Right renal cortex interstitium (tissue), 3 donors: ENCODE measurements at regions not wholly inside any gene's neighbourhood (a gene's known extent, or its start where the extent isn't known, plus 50 kb on each side); places are given as distances from the start of the nearest gene placed in this dataset.

ENCODE experiments used
- DNase-seq, 3 donors: peaks; one replicate each; pipeline ENCODE4 v3.0.0-alpha.2; 2013; ENCODE audit warnings: low read depth in 3 of 3, low spot score in 2 of 3

DNA sequence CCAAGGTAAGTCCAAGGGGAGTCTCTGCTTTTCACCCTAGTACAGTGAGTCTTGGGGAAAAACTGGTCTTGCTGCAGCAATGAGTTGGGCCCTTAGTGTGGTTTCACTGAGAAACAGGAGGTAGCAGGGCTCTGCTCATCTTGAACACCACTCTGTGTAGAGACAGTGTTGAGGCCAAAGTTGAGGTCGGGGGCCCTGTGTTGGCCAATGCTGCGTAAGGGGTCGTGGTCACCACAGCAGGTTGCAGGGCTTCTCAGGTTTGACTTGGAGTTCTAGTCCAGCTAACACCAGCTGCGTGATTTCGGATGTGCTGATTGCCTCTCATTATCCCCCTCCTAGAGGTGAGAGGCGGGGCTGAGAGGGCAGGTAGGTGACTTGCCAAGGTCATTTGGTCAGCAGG lies 807.5 kb downstream of the VRK1 start:
- no peak for DNase-seq

DNA sequence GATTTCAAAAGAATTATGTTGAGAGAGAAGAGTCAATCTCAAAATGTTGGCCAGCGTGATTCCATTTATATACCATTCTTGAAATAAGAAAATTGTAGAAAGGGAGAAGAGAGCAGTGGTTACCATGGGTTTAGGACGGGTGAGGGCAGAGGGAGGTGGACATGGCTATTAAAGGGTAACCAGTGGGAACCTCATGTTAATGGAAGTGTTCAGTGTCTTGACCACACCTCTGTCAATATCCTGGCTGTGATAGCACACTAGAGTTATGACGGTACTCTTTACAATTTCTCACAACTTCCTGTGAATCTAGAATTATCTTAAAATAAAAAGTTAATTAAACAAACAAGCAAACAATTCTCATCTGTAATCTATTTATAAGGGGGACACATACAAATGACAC lies 821.2 kb downstream of the VRK1 start:
- DNase-seq: no peak

DNA sequence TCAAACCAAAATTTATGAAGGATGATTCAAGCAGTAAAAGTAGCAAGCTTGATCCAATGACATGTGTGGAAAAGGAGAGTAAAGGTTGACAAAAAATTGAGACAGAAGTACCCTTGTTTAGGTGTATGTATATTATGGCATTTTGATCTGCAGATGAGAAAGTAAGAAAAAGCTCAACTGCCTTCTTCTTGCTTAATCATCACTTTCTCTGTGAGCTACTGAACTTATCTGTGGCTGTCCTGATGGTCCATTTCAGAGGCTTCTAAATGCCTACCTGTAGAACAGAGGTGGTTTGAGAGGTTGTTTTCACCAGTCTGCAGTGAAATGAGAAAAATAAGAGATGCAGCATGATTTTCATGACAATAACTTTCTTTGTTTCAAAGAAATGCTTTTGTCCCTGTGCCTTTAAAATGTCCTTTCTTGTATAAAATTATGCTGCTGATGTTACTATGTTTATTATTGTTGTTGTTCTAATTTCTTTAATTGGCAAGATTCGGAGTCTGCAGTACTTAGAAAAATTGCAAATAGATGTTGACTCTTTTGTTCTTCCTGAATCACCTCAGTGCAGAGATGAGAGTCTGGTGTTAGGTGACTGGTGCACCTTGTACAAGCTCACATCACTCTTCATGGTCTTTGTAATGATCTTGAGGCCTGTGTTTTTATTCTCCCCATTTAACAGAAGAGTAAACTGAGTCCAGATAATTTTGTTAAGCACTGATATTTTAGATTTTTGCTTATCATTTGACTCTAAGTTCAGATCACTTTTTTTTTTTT lies 821.9 kb downstream of the VRK1 start:
- DNase-seq: no peak

DNA sequence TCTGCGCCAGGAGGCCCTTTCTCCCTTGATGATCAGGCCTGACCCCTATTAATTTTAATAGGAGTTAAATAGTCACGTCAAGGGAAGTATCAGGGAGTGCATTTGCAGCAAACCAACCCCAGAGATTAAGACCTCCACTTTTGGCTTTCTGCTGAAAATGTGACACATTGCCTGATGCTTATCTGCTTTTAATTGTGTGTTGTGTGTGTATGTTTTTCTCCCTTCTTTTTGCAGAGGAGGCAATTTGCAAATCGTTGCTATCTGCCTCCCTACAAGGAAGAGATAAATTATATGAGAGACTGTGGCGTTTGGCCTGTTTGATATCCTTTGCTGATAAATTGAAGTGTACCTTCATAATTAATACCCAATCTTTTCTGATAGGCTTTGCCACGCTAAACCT lies 822.9 kb downstream of the VRK1 start:
- no peak for DNase-seq

DNA sequence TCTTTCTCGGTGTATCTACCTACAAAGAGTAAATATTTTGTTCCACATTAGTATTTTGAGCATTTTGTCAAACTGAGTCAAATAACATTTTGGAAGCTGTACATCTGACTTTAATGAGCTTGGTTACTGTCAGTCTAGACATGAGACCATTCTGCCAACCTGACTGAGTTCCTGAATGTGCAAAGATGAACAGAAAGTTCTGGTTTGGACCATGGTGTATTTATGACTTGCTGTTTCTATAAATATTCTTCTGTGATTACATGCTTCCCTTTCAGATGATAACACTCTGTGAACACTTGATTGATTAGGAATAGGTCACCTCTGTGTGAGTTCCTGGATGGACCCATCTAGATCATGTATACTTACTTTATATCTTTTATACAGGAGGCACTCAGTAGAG lies 827.8 kb downstream of the VRK1 start:
- no peak for DNase-seq

DNA sequence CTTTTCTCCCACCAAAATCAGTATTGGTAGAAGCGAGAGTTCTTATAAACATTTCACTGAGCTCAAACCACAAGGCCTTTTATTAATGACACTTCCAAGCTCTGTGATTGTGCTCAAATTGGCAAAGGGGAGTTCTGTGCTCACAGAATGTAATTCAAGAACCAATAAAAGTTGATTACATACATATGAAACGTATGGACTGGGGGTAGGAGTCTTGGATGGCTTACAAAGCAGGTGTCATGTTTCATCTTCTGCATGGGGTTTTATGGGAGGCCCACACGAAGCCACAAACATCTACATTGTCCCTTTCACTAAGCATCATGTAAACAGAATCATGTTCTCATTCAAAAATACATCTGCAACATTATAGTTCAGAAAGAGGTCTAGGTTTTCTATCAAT lies 828.3 kb downstream of the VRK1 start:
- DNase-seq: no peak

DNA sequence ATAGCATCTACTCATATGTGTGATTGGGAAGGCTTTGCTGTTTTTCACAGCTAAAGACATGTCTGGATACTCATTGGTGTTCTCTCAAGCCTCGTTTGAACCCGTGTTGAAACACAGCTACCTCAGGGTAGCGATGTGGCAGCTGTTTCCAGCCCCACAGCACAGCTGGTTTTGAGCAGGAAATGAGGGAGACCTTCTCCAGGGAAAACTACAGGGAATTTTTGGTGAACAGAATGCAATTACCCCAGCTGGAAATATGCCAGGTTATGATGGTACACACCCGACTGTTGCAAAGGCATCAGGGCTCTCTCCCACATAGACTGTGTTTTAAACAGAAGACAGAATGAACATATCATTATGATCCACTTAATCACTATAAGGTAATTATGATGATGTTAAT lies 828.9 kb downstream of the VRK1 start:
- DNase-seq: no peak

DNA sequence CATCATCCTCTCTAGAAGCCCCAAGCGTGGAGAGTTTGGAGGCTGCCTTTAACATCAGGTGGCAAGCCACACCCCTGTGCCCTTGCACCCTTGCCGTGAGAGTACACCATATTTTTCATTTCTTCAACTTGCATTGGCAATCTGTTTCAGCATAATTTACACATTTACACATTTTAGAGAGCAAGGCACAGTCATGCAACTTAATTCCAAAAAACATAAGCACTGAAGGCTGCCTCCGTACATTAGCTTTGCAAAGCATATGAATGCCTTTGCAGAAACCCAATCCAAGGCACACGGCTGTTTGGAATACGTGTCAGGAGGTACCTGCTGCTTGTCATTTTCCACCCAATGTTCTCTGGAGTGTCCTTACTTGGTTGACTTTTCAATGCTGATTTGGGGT lies 833.1 kb downstream of the VRK1 start:
- DNase-seq: no peak

DNA sequence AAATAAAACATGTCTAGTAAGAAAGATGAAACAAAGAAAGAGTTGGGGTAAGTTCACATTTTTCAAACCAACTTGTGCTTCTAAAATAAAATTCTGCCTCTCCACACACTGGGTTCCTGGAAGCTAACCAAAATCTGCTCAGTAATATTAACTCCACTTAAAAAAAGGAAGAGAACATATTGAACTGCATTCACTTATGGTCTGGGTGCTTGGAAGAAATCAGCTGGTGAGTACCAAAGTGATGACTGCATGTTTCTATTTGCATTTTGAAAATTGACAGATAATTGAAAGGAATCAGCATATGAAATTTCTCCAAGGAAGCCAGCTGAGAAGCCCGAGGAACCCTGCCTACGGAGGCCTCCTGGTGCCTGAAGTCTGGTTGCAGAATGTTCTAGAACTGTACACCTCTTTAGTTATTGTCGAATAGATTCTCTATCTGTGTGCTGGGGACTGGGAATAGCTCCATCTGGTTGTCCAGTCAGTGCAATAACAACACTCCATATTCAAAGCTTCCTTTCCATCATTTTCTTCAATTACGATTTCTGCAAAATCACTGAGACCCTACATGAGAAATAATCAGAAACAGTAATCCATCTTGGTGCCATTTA lies 836.1 kb downstream of the VRK1 start:
- DNase-seq: no peak

DNA sequence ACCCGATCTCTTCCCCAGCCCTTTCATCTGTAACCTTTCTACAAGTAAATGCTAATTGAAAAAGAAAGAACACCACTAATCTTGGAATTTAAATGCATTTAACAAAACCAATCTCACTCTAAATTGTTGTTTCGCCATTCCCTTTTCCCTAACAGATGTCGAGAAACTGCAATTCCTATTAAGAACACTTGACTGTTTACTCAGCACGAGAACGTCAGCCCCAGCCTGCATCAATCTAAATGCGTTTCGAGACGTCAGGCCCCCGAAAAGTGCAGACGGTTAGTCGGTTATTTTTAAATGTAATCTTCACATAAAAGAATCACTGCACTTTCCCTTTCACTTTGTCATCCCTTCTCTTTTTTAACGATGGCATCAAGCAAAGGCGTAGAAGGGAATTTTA lies 837.6 kb downstream of the VRK1 start:
- DNase-seq: peak in 1 of 3 donors; percentile 24

DNA sequence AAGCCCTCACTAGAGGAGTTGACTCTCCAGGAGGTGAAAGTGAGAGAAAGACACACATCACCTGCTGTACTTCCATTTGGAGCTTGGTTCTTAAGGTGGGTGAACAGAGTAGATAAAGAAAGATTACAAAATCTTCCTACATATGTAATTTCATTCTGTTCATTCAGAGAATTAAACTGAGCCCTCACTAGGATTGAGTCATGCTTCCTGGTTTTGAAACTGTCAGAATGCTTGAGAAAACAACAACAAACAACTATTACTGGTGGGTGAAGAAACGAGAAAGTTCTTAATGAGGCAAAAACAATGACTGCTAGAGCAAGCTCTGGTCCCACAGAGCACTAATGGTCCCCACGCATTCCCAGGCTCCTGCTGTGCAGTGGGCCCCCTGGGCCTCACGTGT lies 841.7 kb downstream of the VRK1 start:
- no peak for DNase-seq

DNA sequence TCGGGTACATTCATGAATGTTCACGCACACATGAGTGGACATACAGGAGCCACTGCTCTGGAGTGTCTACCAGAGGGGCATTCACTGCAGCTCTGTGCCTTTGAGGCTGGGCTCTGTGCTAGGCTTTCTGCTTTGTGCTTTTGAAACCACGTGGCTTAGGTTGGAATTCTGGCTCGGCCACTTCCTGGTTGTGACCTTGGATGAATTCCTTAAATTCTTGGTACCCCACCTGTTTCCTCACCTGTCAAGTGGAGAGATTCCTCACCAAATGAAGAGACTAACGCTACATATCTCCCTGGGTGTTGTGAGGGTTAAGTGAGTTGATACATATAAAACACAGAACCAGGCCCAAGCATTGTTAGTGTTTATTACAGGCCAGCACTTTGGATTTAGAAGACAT lies 842.8 kb downstream of the VRK1 start:
- DNase-seq: no peak

DNA sequence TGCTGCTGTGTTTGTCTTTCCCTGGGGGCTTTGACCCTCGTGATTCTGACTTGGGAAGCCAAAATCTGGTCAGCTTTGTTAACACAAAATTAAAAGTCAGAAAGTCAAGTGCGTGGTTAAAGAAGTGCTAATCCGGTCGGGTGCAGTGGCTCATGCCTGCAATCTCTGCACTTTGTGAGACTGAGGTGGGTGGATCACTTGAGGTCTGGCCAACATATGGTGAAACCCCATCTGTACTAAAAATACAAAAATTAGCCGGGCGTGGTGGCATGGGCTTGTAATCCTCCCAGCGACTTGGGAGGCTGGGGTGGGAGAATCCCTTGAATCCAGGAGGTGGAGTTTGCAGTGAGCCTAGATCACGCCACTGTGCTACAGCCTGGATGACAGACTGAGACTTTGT lies 844.6 kb downstream of the VRK1 start:
- DNase-seq: no peak

DNA sequence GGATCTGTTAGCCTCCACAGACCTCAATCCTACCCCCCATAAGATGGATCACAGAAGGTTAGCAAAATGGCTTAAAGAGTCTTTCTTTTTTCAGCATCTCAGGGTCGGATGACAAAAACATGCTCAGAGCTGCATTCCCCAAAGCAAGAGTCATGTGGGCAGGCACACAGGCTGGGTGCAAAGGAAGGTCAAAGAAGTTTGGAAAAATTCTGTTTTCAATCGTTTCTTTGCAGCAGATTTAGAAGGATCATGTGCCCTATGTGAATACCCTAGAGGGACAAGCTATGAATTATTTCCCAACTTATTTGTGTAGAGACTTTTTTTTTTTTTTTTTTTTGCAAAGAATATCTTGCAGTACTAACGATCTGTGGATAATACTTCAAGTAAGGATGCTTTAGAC lies 845.4 kb downstream of the VRK1 start:
- DNase-seq: no peak

DNA sequence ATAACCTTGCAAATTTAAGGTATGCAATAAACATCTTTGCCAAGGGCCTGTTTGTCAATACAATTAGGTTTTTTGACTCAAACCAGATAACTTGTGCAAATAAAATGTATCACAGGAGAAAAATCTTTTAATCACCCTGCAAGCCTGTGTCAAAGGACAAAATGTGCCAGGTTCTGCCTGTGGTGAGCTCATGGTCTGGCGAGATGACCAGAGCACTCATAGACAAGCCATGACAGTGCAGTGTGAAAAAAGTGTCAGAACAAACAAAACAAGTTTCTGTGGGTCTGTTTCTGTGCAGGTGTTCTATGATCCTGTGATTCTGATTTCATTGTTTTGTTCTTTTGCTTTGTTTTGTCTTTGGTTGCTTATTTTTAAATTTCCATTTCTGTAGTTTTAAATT lies 847.2 kb downstream of the VRK1 start:
- no peak for DNase-seq

DNA sequence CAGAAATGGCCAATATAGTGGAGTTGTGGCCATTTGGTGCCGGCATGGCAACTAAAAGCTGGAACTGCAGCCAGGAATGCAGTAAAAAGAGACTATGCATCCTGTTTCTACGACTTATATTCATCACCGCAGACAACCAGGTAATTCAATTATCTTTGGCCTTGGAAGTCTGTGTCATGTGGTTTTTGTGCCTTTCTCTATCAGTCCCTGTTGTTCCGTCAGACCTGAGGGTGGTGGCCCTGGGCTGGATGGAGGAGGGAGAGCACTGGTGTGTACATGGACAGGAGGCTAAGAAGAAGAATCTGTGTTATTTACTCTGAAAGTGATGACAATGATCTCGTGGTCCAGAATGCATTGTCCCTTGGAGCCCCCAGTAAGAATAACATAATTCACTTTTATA lies 852.6 kb downstream of the VRK1 start:
- DNase-seq: no peak

DNA sequence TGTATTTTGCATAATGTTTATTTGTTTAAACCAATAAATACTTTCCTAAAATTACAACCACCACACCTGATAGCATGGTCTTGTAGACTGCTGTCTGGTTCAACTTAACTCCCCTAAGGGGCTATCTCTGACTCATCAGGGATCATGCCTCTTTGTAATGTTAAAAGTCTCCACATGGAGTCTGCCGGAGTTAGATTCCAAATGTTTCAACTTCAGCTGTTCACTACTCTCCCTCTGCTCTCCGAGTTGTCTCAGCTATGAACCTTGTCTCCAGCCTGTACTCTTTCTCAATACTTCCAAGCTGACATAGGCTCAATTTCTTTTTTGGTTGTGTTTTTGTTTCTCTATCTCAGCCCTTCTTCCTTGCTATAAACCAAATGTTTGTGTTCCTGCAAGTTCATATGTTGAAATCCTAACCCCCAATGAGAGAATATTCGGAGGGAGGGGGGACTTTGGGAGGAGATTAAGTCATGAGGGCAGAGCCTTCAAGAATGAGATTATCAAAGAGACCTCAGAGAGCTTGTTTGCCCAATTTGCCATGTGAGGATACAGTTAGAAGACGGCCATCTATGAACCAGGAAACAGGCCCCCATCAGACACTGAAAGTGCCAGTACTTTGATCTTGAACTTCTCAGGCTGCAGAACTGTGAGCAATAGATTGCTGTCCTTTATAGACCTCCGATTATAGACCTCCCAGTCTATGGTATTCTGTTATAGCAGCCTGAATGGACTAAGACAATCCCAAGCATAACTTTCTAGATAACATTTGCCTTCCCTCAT lies 858.2 kb downstream of the VRK1 start:
- DNase-seq: no peak

DNA sequence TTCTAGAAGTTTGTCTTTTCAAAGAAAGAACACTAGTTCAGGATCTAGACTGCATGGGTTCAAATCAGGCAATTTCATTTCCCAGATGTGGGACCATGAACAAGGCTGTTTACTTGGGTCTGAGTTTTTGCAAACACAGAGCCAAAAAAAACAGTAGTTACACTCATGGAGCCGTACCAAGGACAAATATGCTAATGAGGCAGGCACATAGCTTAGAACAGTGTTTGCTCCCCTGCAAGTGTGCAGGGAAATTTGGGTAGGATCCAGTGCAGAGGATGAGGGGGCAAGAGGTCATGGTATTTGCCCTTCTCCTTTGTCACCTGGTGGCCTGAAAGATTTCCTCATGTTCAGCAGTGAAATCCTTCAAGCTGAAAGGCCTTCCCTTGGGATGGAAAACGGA lies 860.4 kb downstream of the VRK1 start:
- no peak for DNase-seq

DNA sequence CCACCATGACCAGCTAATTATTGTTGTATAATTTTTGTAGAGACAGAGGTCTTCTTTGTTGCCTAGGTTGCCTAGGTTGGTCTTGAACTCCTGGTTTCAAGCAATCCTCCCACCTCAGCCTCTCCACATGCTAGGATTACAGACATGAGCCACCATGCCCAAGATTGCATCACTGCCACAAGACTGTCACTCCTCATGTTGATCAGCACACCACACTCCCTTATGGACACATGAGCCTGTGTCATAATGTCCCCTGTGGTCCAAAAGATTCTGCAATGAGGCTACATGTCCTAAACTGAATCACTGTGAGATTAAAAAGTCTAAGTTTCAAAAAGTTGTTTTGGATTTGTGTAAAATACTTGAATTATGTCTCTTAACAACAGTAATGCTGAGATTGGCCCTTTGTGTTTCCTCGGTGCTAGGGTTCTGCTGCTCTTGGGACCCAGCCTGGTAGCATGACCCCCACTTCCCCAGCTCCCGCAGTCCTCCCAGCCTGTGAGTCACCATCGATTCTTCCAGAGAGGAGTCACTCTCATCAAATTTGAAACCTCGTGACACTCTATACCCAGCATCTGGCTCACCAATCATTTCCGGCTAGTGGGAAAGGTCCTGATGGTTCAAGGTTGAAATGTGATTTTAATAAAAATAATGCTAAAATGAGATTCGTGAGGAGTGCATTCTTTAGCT lies 890.9 kb downstream of the VRK1 start:
- DNase-seq: no peak

DNA sequence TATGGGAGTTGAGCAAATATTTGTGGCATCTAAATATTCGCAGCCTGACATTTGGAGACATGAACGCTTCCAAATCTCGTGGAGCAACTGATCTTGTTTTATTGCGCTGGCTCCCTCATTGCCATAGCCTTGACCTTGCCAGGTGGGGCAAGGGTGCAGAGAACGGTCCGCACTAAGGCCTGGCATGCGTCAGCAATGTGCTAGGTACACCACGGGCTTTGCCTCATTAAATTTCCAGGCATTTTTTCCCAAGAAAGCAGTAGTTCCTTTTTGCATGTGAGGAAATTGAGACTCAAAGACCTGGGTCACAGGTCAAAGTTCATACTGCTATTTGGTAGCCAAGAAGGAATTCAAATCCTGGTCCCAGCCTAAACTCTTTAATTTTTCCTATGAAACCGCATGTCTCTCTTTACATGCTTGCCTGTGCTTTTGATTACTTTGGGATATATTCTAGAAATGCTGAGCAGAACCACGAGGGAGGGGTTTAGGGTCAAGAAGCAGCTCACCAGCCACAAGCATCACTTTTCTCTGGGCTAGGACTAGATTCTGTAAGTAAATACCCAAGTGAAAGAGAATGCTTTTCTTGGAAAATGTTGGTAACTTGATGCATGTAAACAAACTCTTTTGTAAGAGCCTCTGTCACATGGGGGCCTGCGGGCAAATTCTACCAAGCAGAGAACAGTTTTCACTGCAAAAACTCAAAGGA lies 891.6 kb downstream of the VRK1 start:
- no peak for DNase-seq

DNA sequence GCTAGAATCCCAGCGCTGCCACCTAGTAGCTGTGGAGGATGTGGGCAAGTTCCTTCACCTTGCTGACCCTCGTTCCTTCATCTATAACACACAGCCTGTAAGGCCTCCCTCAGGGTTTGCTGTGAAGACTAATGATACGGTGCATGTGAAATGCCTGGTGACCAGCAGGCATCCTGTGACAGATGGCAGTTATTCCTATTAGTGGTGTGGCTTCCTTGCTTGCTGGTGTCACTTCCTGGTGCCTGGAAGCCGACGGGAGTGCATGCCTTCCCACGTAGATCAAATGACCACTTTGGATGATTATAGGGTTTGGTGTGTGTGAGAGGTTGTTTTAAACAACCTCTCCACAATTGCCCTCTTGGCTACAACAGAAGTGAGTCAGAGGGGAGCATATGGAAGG lies 894.9 kb downstream of the VRK1 start:
- DNase-seq: no peak
